ENCODE measurements at regions not wholly inside any gene's neighbourhood (a gene's known extent, or its start where the extent isn't known, plus 50 kb on each side); places are given as distances from the start of the nearest gene placed in this dataset.

DNA sequence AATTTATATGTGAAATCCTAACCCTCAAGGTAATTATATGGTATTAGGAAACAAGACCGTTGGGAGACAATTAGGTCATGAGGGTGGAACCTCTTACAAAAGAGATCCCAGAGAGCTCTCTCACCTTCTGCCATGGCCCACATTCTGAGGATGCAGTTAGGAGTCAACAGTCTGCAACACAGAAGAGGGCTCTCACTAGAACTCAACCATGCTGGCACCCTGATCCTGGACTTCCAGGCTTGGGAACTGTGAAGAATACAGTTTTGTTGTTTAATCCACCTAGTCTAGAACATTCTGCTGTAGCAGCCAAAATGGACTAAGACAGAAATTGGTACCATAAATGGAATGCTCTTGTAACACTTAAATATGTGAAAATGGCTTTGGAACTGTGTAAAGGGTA lies 278.8 kb upstream of the GALNTL6 start:
- TF ChIP-seq GATA2 (IDR thresholded peaks at IDR 0.05; ENCODE audit: low read depth, low read length) (no peak), GATA3 (IDR thresholded peaks at IDR 0.05; ENCODE audit: low read depth, low read length) (no peak)

Measured in SH-SY5Y (cell line).